T47D (cell line): ENCODE measurements at regions not wholly inside any gene's neighbourhood (a gene's known extent, or its start where the extent isn't known, plus 50 kb on each side); places are given as distances from the start of the nearest gene placed in this dataset.

Experiments used
- DNase-seq, 2 experiments: peaks; one replicate each; pipeline versions ENCODE4 v3.0.0 to v3.0.0-alpha.2; 2011 to 2012; ENCODE audit warnings: low read depth in 1 of 2, low spot score in 1 of 2
- JUND ChIP-seq: IDR thresholded peaks from 2 replicates; pipeline ENCODE4 v1.6.1; 2012; ENCODE audit warnings: low read depth
- in situ Hi-C: cut with HindIII; loops from 2 replicates; pipeline ENCODE4 v1.10.0; 2016; ENCODE audit warnings: low sequenced_read_pairs, low pct_unique_long_range_greater_than_20kb

DNA sequence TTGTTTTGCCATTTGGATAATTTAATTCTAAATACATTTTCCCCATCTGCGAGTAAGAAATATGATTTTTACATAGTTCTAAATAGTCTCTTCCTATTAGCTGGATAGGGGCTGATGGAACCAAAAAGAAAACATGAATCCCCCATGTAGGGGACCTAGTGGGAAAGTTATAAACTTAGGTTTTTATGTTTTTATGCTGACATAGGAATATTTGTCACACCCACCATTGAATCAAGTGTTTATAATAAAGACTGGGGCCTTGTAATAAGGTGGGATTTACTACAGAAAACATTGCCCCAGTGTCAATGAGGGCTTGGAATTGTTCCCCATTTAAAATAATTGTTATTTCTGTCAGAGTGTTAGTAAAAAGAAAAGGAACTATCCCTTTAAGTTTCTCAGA lies 2506.6 kb downstream of the PCDH7 start:
- no peak for DNase-seq
- no peak for TF ChIP-seq JUND
- in situ Hi-C loops = no loop called here

DNA sequence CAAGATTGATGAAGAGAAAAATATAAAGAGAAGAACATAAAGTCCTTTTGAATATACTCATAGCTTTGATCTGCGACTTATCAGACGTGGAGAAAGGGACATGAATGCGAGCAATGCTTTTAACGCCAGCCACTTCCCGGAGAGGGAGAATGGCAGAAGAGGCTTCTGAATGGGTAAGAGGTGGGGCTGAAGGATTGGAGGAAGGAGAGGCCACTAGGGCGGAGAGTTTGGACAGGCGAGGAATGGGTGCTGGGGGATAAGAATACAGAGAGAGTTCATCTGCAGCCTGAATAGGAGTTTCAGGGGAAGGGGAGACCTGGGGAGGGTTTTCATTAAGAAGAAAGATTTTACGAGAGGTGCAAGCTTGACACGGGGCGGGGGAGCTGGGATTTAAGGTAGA lies 2534.9 kb downstream of the PCDH7 start:
- no peak for DNase-seq
- no peak for TF ChIP-seq JUND
- in situ Hi-C loops = no loop called here

DNA sequence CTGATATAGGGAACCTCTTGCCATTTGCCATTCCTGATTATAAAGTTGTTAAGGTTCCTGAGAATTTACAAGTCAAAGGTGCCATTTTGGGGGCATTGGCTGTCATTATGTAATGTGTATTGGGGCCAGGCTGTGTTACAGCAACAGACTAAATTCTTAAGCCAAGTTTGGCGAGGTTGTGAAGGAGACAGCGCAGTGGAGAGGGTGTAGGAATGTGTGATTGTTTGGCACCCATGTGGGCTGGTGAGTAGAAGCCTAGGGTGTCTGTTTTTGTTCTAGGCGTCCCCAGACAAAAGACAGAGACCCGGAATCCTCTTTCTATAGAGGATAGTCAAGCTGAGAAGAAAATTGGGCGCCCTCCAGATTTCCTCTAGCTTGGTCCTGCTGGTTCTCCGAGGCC lies 2535.3 kb downstream of the PCDH7 start:
- in situ Hi-C loops = no loop called here
- DNase-seq = no peak
- no peak for TF ChIP-seq JUND

DNA sequence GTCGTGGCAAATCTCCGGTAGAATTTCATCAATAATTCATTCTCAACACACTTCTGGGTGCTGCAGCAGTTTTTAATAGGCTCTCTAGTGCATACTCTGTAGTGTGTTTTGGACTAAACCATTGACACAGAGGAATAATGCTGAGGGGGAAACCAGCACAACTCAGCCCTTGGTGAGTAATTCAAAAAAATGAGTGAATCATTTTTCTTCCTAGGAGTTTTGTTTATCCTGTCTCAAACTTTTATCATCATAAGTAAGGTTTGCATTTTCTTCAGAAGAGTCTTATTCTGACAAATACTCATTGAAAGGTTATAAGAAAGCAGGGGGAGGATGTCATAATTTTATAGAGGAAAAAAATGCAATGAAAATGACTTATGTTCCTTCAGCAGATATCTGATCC lies 2542.7 kb downstream of the PCDH7 start:
- TF ChIP-seq JUND = no peak
- no peak for DNase-seq
- in situ Hi-C loops = no loop called here

DNA sequence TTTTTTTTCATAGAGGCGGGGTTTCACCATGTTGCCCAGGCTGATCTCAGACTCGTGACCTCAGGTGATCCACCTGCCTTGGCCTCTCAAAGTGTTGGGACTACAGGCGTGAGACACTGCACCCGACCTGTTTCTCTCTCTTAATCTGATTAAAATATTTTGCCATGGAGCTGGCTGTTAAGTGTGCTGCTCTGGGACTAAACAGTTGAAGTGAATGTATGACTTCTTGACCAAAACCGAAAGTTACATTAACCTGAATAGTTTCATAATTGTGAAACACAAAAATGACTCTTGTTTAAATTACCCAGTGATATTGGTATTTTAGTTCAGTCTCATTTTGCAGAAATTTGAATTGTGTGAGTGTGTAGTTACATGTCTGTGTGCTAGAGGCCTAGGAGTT lies 2548.6 kb downstream of the PCDH7 start:
- DNase-seq = no peak
- in situ Hi-C loops = no loop called here
- no peak for TF ChIP-seq JUND

DNA sequence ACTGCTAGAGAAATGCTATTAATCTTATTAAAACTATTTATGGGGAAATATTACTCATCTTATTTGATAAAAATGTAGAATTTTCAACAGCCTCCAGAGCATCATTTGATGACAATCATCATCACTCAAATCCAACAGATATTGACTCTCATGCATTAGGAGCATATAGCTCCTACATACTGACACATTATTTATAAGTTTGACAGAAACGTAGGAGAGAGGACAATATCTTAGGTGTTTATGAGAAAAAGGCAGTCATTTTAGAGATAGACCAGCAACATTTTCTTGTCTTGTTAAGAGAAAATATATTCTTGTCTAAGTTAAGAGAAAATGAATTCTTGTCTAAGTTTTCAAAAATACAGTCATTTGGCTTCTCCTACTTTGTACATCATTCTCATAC lies 2550.2 kb downstream of the PCDH7 start:
- DNase-seq = no peak
- in situ Hi-C loops = no loop called here
- no peak for TF ChIP-seq JUND

DNA sequence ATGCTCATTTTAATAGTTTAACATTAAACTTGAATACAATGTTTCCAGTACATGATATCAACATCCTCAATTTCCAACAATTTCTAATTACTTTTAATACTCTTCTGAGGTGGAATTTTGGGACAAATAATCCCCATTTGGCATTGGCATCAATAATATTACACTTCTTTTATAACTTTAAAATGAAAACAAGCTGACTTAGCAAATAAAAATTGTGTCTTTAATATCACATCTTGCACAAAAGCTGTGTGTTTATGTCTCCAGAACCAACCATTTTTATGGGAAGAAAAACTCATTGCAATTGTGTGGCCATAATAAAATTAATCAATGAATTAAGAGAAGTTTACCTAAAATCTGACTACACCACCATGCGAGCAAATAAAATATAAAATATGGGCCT lies 2552.6 kb downstream of the PCDH7 start:
- no peak for TF ChIP-seq JUND
- no peak for DNase-seq
- in situ Hi-C loops = no loop called here

DNA sequence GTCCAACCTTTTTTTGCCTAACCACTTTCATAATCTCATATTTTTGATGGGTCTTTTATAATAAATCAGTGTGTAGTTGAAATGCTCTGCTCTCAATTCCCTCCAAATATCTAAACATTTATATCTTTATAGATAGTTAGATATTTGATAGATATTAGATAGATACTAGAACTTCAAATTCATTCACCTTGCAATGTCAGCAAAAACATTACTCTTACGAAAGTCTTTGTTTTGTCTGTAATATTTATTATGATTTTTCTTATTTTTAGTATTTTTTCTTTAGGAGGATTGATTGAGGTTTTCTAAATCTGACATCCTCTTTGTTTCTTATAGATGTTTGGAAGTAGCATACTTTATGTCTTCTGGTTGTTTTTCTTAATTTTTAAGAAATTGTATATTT lies 2563.6 kb downstream of the PCDH7 start:
- in situ Hi-C loops = no loop called here
- no peak for DNase-seq
- TF ChIP-seq JUND = no peak

DNA sequence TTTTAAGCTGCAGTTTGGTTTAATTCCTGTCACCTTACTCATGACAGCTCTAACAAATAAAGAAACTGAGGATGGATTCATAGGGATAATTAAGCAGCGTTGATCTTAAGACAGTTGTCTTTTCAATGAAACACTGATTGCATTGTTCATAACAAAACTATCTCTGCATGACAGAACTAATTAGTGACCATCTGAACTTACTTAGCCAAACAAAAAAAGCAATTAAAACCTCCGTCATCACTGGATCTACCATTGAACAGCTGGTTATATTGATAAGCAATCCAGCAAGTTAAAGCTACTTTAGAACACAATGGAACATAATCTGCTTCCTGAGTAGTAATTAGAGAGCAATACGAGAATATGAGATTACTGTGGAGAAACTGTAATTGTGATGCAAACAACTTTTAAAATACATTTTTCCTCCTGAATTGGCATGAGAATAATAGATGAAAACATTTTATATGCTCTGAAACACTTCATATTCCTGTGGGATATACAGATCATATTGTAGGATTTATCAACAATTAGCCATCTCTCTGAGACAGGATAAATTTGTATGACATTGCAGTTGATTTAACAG lies 2576.8 kb downstream of the PCDH7 start:
- in situ Hi-C loops = no loop called here
- TF ChIP-seq JUND = no peak
- no peak for DNase-seq

DNA sequence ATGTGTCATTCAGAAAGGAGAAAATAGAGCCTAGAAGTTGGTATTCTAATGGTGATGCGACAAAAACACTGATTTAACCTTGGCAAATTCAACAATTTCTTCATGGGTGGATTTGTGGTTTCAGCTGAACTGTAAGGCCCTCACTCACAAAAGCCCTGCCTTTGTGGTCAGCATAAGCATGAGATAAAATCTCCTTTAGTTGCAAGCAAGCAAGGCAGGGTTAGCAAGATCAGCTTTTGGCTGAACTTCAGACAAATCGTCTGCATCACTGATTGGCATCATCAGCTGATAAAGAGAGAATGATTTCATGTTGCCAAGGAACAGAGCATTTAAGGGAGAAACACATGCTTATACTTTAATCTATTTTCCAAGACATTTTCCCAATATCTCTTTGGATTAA lies 2582.2 kb downstream of the PCDH7 start:
- DNase-seq = no peak
- in situ Hi-C loops = no loop called here
- no peak for TF ChIP-seq JUND

DNA sequence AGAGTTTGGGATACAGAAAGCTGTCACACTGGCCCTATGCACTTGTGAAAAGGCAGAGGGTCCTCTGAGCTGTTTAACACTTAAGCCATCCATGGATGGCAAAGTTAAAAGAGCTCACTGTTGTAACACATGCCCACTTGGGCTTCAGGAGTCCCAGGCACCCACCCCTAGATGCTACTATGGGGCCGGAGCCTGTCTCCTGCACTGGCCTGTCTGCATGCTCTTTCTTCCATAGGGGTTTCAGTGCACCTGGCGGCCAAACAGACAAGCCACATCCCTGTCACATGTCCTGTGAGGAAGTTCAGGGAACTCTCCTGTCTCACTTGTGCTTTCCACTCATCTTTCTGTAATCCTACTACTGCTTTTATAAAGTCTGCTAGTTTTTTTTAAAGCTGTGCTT lies 2586.0 kb downstream of the PCDH7 start:
- no peak for TF ChIP-seq JUND
- no peak for DNase-seq
- in situ Hi-C loops = no loop called here

DNA sequence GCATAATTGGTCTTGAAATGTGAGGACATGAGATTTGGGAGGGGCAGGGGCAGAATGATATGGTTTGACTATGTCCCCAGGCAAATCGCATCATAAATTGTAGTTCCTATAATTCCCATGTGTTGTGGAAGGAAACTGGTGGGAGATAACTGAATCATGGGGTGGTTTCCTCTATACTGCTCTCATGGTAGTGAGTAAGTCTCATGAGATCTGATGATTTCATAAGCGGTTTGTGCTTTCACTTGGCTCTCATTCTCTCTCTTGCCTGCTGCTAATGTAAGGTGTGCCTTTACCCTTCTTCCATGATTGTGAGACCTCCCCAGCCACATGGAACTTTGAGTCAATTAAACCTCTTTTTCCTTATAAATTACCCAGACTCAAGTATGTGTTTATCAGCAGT lies 2595.9 kb downstream of the PCDH7 start:
- TF ChIP-seq JUND = no peak
- no peak for DNase-seq
- in situ Hi-C loops = no loop called here

DNA sequence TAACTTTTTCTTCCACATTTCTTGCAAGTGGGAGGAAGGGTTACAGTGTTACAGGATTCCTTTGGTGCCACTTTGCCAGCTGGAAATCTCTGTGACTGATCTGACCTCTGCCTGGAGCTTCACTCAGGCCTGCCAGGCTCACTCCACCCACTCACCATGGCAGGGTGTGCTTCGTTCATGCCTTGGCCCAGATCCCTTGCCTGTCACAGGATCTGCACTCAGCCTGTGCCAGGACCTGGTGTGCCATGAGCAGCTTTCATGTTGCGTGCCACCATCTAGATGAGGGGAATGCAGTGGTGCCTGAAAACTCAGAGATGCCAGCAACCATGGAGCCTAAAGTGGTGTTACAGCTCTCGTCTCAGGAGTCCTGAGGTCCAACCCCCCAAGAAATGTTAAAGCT lies 2596.4 kb downstream of the PCDH7 start:
- in situ Hi-C loops = no loop called here
- no peak for TF ChIP-seq JUND
- DNase-seq = no peak

DNA sequence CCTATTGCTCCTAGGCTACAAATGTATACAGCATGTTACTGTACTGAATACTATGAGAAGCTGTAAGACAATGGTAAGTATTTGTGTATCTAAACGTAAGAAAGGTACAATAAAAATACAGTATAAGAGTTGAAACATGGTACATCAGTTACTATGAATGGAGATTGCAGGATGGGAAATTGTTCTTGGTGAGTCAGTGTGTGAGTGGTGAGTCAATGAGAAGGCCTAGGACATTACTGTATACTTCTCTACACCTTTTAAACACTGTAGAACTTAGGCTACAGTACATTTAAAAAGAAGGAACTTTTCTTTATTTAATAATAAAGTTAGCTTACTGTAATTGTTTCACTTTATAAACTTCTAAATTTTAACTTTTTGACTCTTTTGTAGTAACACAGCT lies 2603.2 kb downstream of the PCDH7 start:
- TF ChIP-seq JUND = no peak
- in situ Hi-C loops = no loop called here
- DNase-seq = no peak
